ENCODE measurements at regions not wholly inside any gene's neighbourhood (a gene's known extent, or its start where the extent isn't known, plus 50 kb on each side); places are given as distances from the start of the nearest gene placed in this dataset.

DNA sequence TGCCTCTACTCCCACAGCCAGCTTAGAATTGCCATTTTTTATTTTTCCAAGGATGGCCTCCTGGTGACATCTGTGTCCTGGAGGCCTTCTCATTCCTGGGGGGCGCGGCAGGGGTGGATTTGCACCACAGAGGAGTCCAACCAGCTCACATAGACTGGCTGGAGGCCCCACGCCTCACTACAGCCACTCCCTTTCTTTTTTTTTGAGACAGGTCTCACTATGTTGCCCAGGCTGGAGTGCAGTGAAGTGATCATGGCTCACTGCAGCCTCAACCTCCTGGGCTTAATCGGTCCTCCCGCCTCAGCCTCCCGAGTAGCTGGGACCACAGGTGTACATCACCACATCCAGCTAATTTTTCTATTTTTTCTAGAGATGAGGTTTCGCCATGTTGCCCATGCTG is 57.6 kb upstream of the DOCK1 start:
- no peak for DNase-seq (ENCODE audit: low spot score)

DNA sequence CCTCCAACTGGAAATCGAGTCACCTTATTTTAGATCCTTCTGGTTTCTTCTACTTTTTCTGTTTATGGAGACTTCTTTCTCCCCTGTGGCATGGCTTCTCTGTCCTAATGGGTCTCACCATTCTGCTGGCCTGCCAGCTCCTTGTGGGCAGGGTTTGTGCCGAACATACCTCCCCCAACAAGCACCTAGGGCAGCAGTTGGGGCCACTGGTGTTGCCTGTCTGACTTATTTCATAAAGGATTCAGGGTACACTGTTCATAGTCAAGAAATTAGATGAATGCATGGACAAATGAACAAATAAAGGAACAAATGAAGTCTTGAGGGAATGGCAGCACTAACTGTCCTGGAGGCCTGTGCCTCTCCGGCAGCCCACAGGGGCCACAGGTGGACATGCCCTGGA is 55.6 kb upstream of the DOCK1 start:
- no peak for DNase-seq (ENCODE audit: low spot score)

DNA sequence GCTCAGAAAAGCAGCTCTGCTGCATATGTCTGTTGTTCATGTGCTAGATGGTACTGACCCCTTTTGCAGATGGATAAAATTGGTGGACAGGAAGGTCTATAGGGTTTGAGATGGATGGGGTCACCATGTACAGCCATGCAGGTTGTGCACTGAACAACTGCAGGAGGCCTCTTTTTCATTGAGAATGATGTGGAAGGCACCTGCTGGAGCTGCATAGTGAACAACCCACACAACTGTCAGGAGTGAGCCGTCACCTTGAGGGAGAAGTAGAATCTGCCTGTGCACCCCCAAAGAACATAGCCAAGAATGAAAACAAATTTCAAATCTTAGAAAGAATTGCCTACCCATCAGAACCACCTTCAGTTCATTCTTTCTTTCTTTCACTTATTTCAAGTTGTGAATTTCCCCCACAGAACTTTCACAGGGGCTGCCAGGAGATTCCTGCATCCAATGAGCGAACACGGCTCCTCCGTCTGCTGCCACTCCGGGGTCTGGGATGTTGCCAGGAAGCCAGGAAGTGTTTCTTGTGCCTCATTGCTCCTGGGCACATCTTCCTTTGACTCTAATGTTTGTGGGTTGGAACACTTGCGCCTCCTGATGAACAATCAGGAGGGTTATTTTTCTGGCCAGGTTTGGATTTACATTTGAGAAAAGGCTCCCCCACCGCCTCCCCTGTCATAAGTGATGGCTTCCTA is 53.7 kb upstream of the DOCK1 start:
- DNase-seq (ENCODE audit: low spot score): no peak

DNA sequence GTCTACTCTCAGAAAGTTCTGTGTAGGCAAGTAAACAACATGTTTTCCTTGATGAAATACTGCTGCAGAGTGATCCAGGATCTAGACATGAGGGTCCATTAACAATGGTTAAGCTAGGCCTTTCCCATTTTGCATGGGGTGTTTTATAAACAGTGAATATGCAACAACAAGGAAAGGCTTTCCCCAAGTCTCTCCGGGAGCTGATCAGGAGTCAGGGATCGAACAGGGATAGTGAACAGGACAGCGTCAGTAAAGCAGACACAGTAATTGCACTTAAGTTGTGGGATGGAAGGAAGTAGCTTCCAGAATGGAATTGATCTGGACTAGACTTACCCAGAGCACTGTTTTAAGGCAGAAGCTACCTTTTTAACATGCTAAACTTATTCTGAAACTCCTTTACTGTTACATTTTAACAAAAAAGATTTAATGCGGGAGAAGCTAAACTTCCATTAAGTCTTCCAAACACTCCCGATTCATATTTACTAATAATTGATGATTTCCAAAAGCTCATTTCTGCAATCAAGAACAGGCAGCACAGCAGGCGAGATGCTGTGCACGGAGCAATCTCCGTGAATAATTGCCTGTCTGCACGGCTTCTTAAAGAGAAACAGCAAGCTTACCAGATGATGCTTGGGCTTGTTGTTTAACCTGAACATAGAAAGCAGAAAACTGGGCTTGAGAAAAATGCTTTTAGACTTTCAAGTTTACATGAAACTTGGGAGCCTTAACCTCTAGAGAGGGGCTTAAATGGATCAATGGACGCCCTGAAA is 50.3 kb upstream of the DOCK1 start:
- DNase-seq (ENCODE audit: low spot score): no peak
